Activated CD4-positive, alpha-beta T cell treated with anti-CD3 and anti-CD28 coated beads, Interleukin-2, Interleukin-6, amounts not matched to agents 100 ng/mL and 50 ng/mL, durations not matched to agents 16 hours and 8 hours (primary cell): ENCODE measurements at regions not wholly inside any gene's neighbourhood (a gene's known extent, or its start where the extent isn't known, plus 50 kb on each side); places are given as distances from the start of the nearest gene placed in this dataset.

Source experiments
- DNase-seq: peaks from one replicate; pipeline ENCODE4 v3.0.0-alpha.2; 2020

- no peak for DNase-seq
These were observed 81.0 kb upstream of the SLC25A13 start for GRCh38 chr7:96402913-96403312.

DNA sequence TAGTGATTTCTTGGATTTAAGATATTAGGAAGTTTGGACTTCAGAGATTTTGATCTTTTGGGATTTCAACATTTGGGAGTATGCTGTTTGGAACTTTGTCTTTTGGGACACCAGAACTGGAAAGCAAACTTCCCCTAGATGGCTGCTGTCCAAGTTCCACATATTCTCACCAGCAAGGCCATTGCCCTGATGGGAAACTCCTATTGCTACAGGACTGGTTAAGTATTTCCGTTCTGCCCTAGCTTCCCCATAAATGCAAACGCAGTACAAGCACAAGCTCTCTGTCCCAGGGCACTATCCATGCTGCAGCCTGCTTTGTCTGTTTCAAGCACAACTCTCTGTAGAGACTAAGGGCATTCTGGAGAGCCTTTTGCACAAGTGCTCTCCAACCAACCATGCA is 79.3 kb upstream of the SLC25A13 start:
- no peak for DNase-seq

- no peak for DNase-seq
These were observed 78.6 kb upstream of the SLC25A13 start for GRCh38 chr7:96400518-96400917.

GRCh38 chr7:96400001-96400400 is 78.1 kb upstream of the SLC25A13 start:
- DNase-seq: no peak

GRCh38 chr7:96397936-96398598 is 76.2 kb upstream of the SLC25A13 start:
- DNase-seq: no peak

DNA sequence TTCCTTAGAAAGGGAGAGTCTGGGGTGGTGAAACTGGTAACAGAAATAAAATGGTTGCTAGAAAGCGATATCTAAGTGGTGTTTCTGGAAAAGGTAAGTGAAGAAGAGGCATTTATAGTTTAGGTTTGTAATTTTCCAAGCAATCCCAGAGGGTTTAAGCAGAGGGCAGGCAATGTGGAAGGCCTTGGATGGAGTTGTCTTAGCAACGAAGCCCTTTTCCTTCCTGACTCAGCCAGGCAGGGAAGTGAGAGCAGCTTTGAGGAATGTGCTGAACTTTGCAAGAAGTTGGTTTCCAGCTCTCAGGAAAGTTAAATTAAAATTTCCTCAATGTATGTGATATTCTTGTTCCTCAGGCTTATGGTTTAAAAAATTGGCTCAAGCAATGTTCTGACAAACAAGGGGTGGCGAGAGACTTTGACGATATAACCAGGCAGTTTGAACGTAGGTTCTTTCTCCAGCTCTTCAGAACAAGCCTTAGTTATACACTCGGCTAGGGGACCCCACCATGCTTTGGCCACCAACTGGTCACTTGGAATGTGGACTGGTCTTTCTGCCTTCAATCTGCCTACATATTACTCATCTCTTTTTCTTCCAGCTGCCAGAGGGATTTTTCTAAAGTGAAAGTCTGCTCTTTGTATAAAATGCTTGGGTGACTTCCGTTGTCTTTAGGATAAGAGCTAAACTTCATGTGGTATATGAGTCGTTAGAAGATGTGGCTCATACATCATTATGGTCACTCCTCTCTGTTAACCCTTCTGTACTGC is 66.9 kb upstream of the SLC25A13 start:
- DNase-seq: no peak

DNA sequence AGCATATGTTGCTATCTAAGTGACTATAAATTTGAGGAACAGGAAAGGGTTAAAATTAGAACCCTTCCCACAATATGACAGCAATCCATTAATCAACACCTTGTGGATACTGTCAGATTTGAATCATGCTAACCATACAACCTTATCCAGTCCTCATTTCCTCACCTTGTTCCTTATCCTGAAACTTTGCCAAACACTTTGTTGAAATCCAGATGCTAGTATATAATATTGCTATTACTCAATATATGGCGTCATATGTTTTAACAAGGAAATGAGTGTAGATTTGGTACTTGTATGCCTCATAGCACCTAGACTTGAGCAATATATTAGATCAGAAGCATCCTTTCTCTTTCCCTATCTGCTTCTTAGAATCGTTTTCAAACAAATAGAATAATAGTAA is 66.3 kb upstream of the SLC25A13 start:
- DNase-seq: no peak

DNA sequence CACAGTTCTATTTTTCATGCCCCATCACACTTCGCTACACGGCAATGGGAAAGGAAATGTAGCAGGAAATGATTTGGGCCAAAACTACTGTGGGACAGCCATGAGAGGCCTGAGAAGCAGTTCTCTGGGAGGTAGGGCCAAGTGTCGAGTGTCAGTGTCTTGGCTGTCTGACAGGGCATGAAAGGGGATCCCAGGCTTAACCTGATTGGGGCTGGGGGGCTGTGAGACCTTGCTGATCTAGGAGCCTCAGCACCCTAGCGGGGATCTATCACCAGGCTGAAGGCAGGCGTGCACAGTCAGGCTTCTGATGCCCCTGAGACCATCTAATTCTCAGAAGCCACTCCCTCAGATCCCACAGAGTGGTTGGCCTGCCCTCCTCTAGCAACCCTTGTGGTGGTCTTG is 58.2 kb upstream of the SLC25A13 start:
- no peak for DNase-seq

- DNase-seq: no peak
These were observed 55.5 kb upstream of the SLC25A13 start for GRCh38 chr7:96377399-96377798.
